NCI-H2196 treated with DMSO at 0.1 percent for 48 hours (cell line): ENCODE measurements at regions not wholly inside any gene's neighbourhood (a gene's known extent, or its start where the extent isn't known, plus 50 kb on each side); places are given as distances from the start of the nearest gene placed in this dataset.

Source experiments
- DNase-seq: peaks from one replicate; lab custom pipeline; 2025; ENCODE audit not compliant: unreplicated experiment; lab: John Stamatoyannopoulos, UW

GRCh38 chr13:110965038-110965754 lies 50.3 kb upstream of the ANKRD10 start:
- no peak for DNase-seq
